ENCODE measurements at regions not wholly inside any gene's neighbourhood (a gene's known extent, or its start where the extent isn't known, plus 50 kb on each side); places are given as distances from the start of the nearest gene placed in this dataset.

GRCh38 chr2:8624855-8625398 lies 56.9 kb upstream of the ID2 start:
- ATAC-seq (replicated peaks) (no peak), DNase-seq (no peak)
- no peak overlapping the region for H3K4me3 Mint-ChIP-seq
- H3K4me1 Mint-ChIP-seq (ENCODE audit: low read depth in 2 of 2): peaks cover 5 to 9% of the 10 kb centered on the region in 2 donors
- H3K27ac Mint-ChIP-seq: no peak overlapping the region
- no peaks in the 10 kb centered on the region for H3K9me3 Mint-ChIP-seq
- no peaks in the 10 kb centered on the region for H3K36me3 Mint-ChIP-seq (ENCODE audit: insufficient read depth)
- peaks cover 8 to 9% of the 10 kb centered on the region in 2 donors for H3K27me3 Mint-ChIP-seq

DNA sequence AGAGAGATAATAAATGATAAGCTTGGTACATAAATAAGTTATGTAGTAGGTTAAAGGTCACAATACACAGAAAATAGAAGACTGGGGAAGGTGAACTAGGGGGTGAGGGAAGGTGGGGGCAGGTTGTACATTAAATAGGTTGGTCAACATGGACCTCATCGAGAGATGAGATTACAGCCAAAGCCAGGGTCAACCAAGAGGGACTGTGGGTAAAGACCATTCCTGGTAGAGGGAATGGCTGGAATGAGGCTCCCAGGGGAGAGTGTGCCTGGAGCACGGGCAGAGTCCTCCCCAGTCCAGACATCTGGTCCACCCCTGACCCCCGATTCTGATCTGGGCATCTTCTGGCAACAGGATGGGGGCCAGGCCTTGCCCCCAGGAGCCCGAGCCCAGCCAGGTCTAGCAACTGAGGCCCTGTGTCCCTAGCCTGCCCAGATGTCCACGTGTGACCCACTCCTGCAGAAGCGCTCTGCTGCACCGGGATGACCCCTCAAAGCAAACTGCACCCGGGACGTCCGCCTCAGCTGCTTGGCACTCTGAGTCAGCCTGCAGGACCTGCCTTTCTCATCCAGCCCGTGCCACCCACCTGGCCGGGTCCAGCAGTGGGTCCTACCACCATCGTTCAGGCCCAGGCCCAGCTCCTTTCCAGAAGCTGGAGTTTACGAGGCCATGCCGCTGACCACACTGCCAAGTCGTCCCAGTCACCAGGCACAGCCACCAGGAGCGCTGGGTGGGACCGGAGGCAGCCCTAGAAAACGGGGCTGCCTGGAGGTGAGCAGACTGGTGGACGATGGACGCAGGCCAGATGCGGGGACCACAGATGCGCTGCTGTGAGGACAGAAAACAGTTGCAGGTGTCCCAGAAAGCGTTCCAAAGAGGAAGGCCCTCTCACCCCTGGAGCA lies 56.2 kb upstream of the ID2 start:
- Mint-ChIP-seq H3K9me3 (no peaks in the 10 kb centered on the region), H3K4me3 (no peak overlapping the region), H3K36me3 (ENCODE audit: insufficient read depth) (no peaks in the 10 kb centered on the region), H3K27me3 (peaks cover 8 to 9% of the 10 kb centered on the region in 2 donors), H3K27ac (no peak overlapping the region), H3K4me1 (ENCODE audit: low read depth in 2 of 2) (peaks cover 5 to 9% of the 10 kb centered on the region in 2 donors)
- DNase-seq (no peak), ATAC-seq (replicated peaks) (no peak)

DNA sequence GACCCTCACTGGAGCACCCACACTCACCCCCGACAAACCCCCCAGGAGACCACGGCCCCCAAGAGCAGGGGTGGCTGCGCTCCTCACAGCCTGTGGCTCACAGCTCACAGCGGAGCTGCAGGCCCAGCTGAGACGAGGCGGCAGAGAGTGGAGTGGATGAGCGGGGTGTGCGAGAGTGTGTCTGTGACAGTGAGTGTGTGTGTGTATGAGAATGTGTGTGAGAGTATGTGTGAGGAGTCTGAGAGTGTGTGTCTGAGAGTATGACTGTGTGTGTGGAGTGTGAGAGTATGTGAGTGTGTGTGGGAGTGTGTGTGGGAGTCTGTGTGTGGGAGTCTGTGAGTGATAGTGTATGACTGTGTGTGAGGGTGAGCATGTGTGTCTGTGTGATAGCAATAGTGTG lies 55.3 kb upstream of the ID2 start:
- H3K27me3 Mint-ChIP-seq: peaks cover 8 to 9% of the 10 kb centered on the region in 2 donors
- peaks cover 5 to 9% of the 10 kb centered on the region in 2 donors for H3K4me1 Mint-ChIP-seq (ENCODE audit: low read depth in 2 of 2)
- ATAC-seq (replicated peaks): no peak
- H3K36me3 Mint-ChIP-seq (ENCODE audit: insufficient read depth): no peaks in the 10 kb centered on the region
- no peaks in the 10 kb centered on the region for H3K9me3 Mint-ChIP-seq
- H3K4me3 Mint-ChIP-seq: no peak overlapping the region
- DNase-seq: no peak
- no peak overlapping the region for H3K27ac Mint-ChIP-seq

GRCh38 chr2:8627019-8627691 lies 54.7 kb upstream of the ID2 start:
- Mint-ChIP-seq H3K9me3 (no peaks in the 10 kb centered on the region), H3K27ac (no peak overlapping the region), H3K4me1 (ENCODE audit: low read depth in 2 of 2) (peaks cover 5 to 9% of the 10 kb centered on the region in 2 donors), H3K4me3 (no peak overlapping the region), H3K36me3 (ENCODE audit: insufficient read depth) (no peaks in the 10 kb centered on the region), H3K27me3 (peaks cover 8 to 9% of the 10 kb centered on the region in 2 donors)
- ATAC-seq (replicated peaks) (no peak), DNase-seq (no peak)

- Mint-ChIP-seq H3K9me3 (no peaks in the 10 kb centered on the region), H3K36me3 (ENCODE audit: insufficient read depth) (no peaks in the 10 kb centered on the region), H3K27me3 (peaks cover 7% of the 10 kb centered on the region in 2 donors), H3K27ac (no peak overlapping the region), H3K4me1 (ENCODE audit: low read depth in 2 of 2) (peaks cover 5 to 9% of the 10 kb centered on the region in 2 donors), H3K4me3 (no peak overlapping the region)
- no peak for DNase-seq
- ATAC-seq (replicated peaks): no peak
These were observed 54.2 kb upstream of the ID2 start for GRCh38 chr2:8627692-8628085.

DNA sequence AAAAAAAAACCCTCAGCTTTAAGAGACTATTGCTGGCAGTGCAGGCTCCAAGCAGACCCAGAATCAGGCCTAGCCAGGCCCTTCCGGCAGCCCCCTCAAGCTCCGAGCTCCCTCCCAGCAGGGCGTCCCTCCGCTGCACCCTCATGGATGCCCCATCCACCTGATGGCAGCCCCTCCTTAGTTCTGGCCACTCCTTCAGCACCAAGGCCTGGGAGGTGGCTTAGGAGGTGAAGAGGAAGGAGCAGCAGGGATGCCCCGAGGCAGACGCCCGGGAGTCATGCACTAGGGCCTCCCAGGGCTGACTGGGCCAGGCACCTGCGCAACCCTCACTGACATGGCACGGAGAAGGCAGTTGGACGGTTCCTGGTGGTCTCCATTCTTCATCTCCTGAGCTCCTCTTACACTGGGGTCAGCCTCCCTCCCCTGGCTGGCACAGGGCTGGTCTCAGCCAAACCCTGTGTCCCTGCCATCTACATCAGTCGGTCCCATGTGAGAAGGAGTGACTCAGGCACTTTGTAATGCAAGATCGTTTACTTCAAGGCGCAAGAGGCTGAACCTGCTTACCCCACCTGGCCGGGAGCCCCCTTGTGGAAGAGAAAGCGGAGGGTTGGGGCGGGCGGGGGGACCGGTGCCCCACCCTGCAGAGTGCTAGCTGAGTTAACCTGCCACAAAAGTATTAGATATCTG lies 53.5 kb upstream of the ID2 start:
- H3K4me3 Mint-ChIP-seq: no peak overlapping the region
- H3K9me3 Mint-ChIP-seq: no peaks in the 10 kb centered on the region
- peaks cover under 1% of the 10 kb centered on the region in 2 donors for H3K27me3 Mint-ChIP-seq
- H3K27ac Mint-ChIP-seq: no peak overlapping the region
- DNase-seq (no peak), ATAC-seq (replicated peaks) (no peak)
- H3K36me3 Mint-ChIP-seq (ENCODE audit: insufficient read depth): no peaks in the 10 kb centered on the region
- peaks cover 0 to 5% of the 10 kb centered on the region in 2 donors for H3K4me1 Mint-ChIP-seq (ENCODE audit: low read depth in 2 of 2)

- Mint-ChIP-seq H3K27ac (no peak overlapping the region), H3K4me1 (ENCODE audit: low read depth in 2 of 2) (peaks cover 0 to 5% of the 10 kb centered on the region in 2 donors), H3K36me3 (ENCODE audit: insufficient read depth) (no peaks in the 10 kb centered on the region), H3K9me3 (no peaks in the 10 kb centered on the region), H3K4me3 (no peak overlapping the region), H3K27me3 (peaks cover 0 to 3% of the 10 kb centered on the region in 2 donors)
- ATAC-seq (replicated peaks) (no peak), DNase-seq (no peak)
These were observed 53.0 kb upstream of the ID2 start for GRCh38 chr2:8628866-8629209.

GRCh38 chr2:8629402-8629801 lies 52.5 kb upstream of the ID2 start:
- Mint-ChIP-seq H3K36me3 (ENCODE audit: insufficient read depth) (no peaks in the 10 kb centered on the region), H3K27ac (no peak overlapping the region), H3K27me3 (peaks cover 0 to 9% of the 10 kb centered on the region in 2 donors), H3K4me3 (no peak overlapping the region), H3K9me3 (no peaks in the 10 kb centered on the region), H3K4me1 (ENCODE audit: low read depth in 2 of 2) (peaks cover 0 to 5% of the 10 kb centered on the region in 2 donors)
- DNase-seq (no peak), ATAC-seq (replicated peaks) (no peak)

DNA sequence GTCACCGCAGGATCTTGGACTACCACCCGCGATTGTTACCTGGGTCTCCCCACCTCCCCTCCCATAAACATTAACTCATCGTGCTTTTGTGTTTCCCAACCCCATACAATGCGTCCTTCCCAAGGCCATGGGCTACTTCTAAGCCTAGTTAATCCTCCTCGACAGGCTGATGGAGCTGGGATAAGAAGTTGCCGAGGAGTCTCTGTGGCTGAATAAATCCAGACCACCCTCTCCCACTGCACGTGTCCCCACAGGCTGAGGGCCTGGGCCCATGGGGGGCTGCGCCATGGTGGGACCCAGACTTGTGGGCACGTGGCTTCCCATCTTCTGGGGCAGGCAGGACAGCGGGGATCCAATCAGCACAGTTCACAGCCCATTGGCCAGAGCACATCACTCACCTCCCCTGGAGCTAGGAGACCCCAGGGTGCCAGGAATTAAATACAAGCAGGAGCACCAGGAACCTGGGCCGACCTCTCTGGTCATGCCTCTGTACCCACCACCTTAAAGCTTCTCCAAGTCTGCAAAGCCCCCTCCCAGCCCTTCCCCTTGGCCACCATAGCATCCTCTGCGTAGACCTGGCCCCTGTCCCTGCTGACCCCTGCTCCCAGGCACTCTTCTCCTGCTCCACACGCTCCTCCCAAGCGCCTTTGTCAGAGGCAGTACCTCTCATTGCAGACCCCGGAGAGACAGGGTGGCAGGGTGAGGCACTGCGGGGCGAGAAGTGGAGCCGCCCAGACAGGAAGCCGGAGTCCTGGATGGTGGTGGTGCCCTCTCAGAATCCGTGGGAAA lies 51.0 kb upstream of the ID2 start:
- Mint-ChIP-seq H3K27ac (no peak overlapping the region), H3K27me3 (peaks cover 0 to 9% of the 10 kb centered on the region in 2 donors), H3K9me3 (no peaks in the 10 kb centered on the region), H3K4me3 (no peak overlapping the region), H3K4me1 (ENCODE audit: low read depth in 2 of 2) (peaks cover 0 to 5% of the 10 kb centered on the region in 2 donors), H3K36me3 (ENCODE audit: insufficient read depth) (no peaks in the 10 kb centered on the region)
- DNase-seq (no peak), ATAC-seq (replicated peaks) (no peak)

- peaks cover 0 to 9% of the 10 kb centered on the region in 2 donors for H3K27me3 Mint-ChIP-seq
- no peak overlapping the region for H3K27ac Mint-ChIP-seq
- H3K4me3 Mint-ChIP-seq: no peak overlapping the region
- no peak for DNase-seq
- no peak for ATAC-seq (replicated peaks)
- no peaks in the 10 kb centered on the region for H3K36me3 Mint-ChIP-seq (ENCODE audit: insufficient read depth)
- no peaks in the 10 kb centered on the region for H3K9me3 Mint-ChIP-seq
- peaks cover 0 to 5% of the 10 kb centered on the region in 2 donors for H3K4me1 Mint-ChIP-seq (ENCODE audit: low read depth in 2 of 2)
These were observed 50.3 kb upstream of the ID2 start for GRCh38 chr2:8631465-8632005.
